ENCODE measurements at regions not wholly inside any gene's neighbourhood (a gene's known extent, or its start where the extent isn't known, plus 50 kb on each side); places are given as distances from the start of the nearest gene placed in this dataset.

- TF ChIP-seq, protein P1, sequence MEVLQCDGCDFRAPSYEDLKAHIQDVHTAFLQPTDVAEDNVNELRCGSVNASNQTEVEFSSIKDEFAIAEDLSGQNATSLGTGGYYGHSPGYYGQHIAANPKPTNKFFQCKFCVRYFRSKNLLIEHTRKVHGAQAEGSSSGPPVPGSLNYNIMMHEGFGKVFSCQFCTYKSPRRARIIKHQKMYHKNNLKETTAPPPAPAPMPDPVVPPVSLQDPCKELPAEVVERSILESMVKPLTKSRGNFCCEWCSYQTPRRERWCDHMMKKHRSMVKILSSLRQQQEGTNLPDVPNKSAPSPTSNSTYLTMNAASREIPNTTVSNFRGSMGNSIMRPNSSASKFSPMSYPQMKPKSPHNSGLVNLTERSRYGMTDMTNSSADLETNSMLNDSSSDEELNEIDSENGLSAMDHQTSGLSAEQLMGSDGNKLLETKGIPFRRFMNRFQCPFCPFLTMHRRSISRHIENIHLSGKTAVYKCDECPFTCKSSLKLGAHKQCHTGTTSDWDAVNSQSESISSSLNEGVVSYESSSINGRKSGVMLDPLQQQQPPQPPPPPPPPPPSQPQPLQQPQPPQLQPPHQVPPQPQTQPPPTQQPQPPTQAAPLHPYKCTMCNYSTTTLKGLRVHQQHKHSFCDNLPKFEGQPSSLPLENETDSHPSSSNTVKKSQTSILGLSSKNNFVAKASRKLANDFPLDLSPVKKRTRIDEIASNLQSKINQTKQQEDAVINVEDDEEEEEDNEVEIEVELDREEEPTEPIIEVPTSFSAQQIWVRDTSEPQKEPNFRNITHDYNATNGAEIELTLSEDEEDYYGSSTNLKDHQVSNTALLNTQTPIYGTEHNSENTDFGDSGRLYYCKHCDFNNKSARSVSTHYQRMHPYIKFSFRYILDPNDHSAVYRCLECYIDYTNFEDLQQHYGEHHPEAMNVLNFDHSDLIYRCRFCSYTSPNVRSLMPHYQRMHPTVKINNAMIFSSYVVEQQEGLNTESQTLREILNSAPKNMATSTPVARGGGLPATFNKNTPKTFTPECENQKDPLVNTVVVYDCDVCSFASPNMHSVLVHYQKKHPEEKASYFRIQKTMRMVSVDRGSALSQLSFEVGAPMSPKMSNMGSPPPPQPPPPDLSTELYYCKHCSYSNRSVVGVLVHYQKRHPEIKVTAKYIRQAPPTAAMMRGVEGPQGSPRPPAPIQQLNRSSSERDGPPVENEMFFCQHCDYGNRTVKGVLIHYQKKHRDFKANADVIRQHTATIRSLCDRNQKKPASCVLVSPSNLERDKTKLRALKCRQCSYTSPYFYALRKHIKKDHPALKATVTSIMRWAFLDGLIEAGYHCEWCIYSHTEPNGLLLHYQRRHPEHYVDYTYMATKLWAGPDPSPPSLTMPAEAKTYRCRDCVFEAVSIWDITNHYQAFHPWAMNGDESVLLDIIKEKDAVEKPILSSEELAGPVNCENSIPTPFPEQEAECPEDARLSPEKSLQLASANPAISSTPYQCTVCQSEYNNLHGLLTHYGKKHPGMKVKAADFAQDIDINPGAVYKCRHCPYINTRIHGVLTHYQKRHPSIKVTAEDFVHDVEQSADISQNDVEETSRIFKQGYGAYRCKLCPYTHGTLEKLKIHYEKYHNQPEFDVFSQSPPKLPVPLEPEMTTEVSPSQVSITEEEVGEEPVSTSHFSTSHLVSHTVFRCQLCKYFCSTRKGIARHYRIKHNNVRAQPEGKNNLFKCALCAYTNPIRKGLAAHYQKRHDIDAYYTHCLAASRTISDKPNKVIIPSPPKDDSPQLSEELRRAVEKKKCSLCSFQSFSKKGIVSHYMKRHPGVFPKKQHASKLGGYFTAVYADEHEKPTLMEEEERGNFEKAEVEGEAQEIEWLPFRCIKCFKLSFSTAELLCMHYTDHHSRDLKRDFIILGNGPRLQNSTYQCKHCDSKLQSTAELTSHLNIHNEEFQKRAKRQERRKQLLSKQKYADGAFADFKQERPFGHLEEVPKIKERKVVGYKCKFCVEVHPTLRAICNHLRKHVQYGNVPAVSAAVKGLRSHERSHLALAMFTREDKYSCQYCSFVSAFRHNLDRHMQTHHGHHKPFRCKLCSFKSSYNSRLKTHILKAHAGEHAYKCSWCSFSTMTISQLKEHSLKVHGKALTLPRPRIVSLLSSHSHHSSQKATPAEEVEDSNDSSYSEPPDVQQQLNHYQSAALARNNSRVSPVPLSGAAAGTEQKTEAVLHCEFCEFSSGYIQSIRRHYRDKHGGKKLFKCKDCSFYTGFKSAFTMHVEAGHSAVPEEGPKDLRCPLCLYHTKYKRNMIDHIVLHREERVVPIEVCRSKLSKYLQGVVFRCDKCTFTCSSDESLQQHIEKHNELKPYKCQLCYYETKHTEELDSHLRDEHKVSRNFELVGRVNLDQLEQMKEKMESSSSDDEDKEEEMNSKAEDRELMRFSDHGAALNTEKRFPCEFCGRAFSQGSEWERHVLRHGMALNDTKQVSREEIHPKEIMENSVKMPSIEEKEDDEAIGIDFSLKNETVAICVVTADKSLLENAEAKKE (CRISPR knock-in tag; IDR thresholded peaks at IDR 0.05), result no peak
- TF ChIP-seq, protein P2, sequence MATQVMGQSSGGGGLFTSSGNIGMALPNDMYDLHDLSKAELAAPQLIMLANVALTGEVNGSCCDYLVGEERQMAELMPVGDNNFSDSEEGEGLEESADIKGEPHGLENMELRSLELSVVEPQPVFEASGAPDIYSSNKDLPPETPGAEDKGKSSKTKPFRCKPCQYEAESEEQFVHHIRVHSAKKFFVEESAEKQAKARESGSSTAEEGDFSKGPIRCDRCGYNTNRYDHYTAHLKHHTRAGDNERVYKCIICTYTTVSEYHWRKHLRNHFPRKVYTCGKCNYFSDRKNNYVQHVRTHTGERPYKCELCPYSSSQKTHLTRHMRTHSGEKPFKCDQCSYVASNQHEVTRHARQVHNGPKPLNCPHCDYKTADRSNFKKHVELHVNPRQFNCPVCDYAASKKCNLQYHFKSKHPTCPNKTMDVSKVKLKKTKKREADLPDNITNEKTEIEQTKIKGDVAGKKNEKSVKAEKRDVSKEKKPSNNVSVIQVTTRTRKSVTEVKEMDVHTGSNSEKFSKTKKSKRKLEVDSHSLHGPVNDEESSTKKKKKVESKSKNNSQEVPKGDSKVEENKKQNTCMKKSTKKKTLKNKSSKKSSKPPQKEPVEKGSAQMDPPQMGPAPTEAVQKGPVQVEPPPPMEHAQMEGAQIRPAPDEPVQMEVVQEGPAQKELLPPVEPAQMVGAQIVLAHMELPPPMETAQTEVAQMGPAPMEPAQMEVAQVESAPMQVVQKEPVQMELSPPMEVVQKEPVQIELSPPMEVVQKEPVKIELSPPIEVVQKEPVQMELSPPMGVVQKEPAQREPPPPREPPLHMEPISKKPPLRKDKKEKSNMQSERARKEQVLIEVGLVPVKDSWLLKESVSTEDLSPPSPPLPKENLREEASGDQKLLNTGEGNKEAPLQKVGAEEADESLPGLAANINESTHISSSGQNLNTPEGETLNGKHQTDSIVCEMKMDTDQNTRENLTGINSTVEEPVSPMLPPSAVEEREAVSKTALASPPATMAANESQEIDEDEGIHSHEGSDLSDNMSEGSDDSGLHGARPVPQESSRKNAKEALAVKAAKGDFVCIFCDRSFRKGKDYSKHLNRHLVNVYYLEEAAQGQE (IDR thresholded peaks at IDR 0.05; ENCODE audit: unreplicated experiment), result no peak
Measured at GRCh38 chr9:3658964-3659363, 133.2 kb upstream of the RFX3 start (continued).

GRCh38 chr9:3656224-3656623 lies 130.4 kb upstream of the RFX3 start:
- Histone ChIP-seq H3K27ac (ENCODE audit: low read depth) (no peak overlapping the region), H2AFZ (no peak overlapping the region), H3K4me1 (ENCODE audit: insufficient read depth) (no peaks in the 10 kb centered on the region), H3K4me2 (no peak overlapping the region), H3K9me2 (ENCODE audit: insufficient read depth) (no peaks in the 10 kb centered on the region), H3K27me3 (ENCODE audit: insufficient read depth) (no peaks in the 10 kb centered on the region), H3K4me3 (no peak overlapping the region), H3F3A (replicated peaks; ENCODE audit: low read depth) (no peaks in the 10 kb centered on the region), H3K36me3 (ENCODE audit: insufficient read depth) (no peaks in the 10 kb centered on the region), H4K20me1 (replicated peaks; ENCODE audit: insufficient read depth) (no peaks in the 10 kb centered on the region), H3K79me2 (replicated peaks; ENCODE audit: insufficient read depth) (no peaks in the 10 kb centered on the region)
- no peak for ATAC-seq
- no peak for DNase-seq (ENCODE audit: low spot score)
- no peak overlapping the region for H3K4me3 Mint-ChIP-seq
- peaks cover 11% of the 10 kb centered on the region for H3K4me1 Mint-ChIP-seq
- H3K9me3 Mint-ChIP-seq, result no peaks in the 10 kb centered on the region; the same call in 2 of the 3 replicates
- peaks cover 2% of the 10 kb centered on the region for H3K27me3 Mint-ChIP-seq (ENCODE audit: insufficient read depth, low read depth, poor library complexity)
- no peaks in the 10 kb centered on the region for H3K36me3 Mint-ChIP-seq (ENCODE audit: low read depth)
- TF ChIP-seq EZH2phosphoT487 (IDR thresholded peaks at IDR 0.05; ENCODE audit: unreplicated experiment), result no peak
- TF ChIP-seq JUNB (IDR thresholded peaks at IDR 0.05; ENCODE audit: unreplicated experiment), result no peak
- TF ChIP-seq ZNF114 (CRISPR knock-in tag; IDR thresholded peaks at IDR 0.05), result no peak
- TF ChIP-seq, protein P3, sequence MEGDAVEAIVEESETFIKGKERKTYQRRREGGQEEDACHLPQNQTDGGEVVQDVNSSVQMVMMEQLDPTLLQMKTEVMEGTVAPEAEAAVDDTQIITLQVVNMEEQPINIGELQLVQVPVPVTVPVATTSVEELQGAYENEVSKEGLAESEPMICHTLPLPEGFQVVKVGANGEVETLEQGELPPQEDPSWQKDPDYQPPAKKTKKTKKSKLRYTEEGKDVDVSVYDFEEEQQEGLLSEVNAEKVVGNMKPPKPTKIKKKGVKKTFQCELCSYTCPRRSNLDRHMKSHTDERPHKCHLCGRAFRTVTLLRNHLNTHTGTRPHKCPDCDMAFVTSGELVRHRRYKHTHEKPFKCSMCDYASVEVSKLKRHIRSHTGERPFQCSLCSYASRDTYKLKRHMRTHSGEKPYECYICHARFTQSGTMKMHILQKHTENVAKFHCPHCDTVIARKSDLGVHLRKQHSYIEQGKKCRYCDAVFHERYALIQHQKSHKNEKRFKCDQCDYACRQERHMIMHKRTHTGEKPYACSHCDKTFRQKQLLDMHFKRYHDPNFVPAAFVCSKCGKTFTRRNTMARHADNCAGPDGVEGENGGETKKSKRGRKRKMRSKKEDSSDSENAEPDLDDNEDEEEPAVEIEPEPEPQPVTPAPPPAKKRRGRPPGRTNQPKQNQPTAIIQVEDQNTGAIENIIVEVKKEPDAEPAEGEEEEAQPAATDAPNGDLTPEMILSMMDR (conservative IDR thresholded peaks at IDR 0.05; ENCODE audit: low read depth in 2 of 2), result no peak
- no peak for TF ChIP-seq NANOG (IDR thresholded peaks at IDR 0.05; ENCODE audit: borderline replicate concordance)
- TF ChIP-seq, protein P2 (IDR thresholded peaks at IDR 0.05; ENCODE audit: unreplicated experiment), result no peak
- TF ChIP-seq ETS1 (IDR thresholded peaks at IDR 0.05), result no peak
- H3K27ac Mint-ChIP-seq, result no peak overlapping the region
